LHCN-M2 (cell line): ENCODE measurements at regions not wholly inside any gene's neighbourhood (a gene's known extent, or its start where the extent isn't known, plus 50 kb on each side); places are given as distances from the start of the nearest gene placed in this dataset.

Experiments used
- DNase-seq: peaks from one replicate; pipeline ENCODE4 v3.0.0-alpha.2; 2012; ENCODE audit warnings: low read depth

DNA sequence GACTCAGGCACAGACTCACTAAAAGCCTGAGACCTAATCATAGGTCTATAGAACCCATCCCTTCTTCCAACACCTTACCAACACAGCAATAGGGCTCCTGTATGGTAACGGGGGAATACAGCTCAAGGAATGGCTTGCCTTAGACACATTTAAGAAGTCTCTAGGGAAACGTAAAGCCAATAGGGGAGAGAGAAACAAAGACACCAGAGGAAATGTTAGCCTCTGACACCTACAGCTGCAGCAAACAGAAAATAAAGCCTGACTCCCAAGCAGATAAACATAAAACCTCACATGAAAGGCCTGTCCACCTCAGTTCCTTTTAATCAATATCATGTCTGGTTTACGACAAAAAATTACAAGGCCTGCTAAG, 51.1 kb upstream of the NCOA1 start:
- no peak for DNase-seq

DNA sequence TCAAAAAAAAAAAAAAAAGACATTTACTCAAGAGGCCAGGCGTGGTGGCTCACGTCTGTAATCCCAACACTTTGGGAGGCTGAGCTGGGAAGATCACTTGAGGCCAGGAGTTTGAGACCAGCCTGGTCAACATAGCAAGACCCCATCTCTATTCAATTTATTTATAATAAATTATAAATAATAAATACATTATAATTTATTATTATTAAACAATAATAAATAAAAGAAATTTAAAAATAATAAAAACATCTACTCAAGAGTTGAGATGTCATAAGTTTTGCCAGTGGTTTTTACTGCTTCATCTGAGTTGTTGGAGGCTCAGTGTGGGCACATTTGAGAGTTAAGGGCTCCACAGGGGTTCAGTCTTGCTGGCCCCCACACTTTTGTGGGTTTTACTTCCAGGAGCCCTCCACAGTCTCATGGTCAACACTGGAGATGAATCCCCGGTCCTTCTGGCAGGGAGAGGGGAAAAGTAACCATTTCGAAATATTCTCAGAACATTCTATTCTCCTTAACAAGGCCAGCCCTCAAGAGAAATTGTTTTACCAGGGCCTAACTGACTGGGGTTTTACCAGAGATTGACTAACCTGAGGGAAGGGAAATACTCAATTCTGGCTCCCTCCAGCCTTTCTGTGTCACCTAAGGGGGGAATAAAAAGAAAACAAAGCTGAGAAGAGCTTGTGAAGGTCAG, 51.6 kb upstream of the NCOA1 start:
- DNase-seq: no peak

DNA sequence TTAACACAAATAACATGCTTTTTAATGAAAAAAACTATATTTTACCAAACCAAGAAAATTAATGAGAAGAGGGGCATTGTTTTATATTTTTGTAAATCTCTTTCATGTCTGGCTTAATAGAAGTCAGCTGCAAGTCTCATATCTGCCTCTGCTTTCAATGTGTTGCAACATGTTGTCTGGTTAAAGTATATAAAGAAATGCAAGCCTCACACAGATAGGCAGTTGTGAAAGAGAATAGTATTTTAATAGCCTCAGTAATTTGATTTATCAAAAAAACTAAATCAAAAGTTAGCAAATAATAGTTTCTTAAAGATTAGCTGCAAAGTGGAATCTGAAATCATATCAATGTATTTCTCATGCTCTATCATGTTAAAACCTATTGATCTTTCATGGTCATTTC, 52.9 kb upstream of the NCOA1 start:
- DNase-seq: no peak

DNA sequence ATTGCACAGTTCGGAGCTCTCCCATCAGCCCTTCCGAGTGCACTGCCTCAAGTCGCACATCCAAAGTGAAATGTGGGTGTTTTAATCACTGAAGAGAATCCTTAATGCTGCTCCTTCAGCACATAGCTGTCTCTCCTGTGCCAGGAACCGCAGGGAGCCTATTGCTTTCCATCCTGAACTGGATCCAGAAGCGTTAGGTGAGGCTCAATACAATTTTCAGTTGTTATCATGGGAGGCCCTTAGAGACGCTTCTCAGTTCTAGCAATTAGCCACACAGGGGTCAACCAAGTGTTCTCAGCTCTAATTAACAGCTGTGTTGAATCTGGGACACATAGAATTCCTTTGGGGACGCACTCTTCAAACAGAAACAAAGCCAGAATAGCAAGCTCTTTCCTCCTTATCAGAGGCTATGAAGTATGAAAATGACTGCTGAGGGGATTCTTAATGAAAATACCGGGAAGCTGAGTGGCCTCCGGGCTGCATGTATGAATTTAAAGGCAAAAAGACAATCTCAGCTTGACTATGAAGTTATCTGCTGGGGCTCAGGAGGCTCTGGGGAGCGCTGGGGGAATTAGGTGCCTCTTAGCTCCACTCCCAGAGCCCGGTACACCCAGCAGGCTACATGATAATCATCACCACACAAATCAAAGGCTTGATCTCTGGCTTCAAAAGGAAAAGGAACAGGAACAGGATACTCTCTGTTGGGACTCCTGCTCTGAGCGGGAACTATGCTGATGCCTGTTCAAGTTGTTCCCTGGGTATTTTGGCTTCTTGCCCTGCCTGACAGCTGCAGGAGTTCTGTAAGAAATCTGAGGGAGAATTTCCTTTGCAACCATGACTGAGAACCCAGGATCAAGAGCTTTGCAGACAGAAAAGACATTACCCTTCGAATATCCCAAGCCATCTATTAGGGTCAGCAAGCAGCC, 55.4 kb upstream of the NCOA1 start:
- peak; percentile 96 for DNase-seq

DNA sequence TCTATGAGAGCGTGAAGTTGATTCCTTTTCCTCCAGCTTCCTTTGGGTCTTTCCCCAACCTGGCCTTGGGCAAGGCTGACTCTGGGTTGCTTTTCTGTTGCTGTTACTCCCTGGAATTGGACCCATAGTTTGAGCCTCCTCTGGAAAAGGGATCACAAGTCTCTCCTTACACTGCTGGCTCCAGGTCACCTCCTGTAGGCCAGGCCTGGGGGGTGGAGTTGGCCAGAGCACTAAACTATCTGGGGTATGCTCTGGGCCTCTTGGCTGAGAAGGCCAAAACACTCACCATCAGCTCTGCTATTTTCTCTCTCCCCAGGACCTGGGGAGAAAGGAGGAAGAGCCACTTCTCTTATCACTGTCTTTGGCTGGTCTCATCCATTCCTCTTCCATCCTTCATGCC, 56.5 kb upstream of the NCOA1 start:
- no peak for DNase-seq

DNA sequence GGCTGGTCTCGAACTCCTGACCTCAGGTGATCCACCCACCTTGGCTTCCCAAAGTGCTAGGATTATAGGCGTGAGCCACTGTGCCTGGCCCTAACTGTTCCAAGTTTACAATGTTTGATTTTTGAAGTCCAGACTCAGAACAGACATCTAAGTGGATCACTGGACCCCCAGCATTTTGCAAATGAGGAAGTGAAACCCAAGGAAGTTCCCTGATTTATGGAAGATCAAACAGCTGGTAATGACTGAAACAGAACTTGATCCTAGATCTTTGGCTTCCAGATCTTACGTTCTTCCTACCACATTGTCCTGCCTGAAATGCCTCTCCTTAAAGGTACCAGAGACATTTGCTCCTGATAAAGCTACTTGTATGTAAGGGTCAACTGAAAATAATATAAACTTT, 58.3 kb upstream of the NCOA1 start:
- no peak for DNase-seq

DNA sequence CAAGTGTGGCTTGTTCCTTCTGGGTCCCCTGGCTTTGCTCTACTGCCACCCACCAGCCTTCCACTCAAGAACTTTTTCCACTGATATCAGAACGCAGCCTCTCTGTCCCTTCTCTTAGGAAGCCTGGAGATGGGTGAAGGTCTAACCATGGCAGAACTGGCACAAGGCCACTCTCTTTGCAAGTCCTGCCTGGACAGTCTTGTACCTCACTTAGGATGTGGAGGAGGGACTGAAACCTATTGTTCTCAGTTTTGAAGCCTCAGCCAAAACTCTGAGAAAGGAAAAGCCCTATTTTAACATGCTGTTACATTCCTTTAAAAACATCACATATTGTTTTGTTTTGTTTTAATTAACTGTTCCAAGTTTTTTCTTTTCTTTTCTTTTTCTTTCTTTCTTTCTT, 58.9 kb upstream of the NCOA1 start:
- DNase-seq: no peak

DNA sequence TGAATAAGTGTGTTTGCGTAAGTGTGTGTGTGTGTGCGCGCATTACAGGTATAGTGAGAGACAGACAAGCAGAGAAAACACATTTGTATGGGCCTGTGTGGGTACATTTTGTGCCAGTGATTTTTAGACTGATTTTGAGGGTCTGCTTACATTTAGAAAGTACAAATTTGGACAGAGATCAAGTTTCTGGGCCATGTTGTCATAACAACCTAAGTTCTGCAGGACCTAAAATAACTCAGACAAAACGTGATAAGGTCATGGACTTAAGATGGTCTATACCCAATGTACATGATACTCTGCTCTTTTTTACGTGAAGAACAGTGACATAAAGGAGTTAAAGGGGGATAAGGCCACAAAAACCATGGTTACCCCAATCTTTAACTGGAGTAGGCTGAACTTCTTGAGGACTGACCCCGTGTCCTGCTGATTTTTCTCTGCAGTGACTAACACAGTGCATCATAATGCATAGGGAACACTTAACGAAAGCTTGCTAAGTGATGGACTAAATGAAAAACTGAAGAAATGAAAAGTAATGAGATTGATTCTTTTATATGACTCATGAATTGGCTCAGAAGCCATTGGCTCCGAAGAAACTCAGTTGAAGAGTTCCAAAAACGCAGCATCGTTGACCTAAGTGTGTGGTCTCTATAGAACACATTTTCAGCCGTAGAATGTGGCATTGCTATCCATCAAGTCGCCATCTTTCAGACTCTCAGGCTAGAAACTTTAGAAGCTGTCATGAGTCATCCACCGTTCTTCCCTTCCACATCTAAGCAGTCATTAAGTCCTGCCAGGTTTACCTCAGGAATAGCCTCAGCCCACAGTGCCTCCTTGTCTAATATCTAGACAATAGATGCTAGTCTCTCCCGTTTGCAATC, 61.6 kb upstream of the NCOA1 start:
- no peak for DNase-seq

DNA sequence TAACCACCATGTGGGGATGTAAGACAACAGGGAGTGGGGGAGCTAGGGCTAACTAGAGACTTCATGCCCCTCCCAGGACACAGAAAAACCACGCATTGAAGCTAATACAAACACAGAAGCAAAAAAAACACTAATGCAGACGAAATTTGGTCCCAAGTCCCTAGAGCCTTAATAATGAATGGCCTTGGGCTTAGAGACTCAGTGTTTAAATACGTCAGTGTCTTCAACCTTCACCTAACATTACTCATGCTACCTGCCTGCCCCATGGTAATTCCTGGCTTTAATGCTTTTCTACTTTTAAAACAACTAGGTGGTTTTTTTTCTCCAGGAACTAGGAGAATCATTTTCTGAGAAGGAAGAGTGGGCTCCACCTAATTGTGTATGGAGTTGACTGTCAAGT, 64.1 kb upstream of the ITSN2 start:
- no peak for DNase-seq

DNA sequence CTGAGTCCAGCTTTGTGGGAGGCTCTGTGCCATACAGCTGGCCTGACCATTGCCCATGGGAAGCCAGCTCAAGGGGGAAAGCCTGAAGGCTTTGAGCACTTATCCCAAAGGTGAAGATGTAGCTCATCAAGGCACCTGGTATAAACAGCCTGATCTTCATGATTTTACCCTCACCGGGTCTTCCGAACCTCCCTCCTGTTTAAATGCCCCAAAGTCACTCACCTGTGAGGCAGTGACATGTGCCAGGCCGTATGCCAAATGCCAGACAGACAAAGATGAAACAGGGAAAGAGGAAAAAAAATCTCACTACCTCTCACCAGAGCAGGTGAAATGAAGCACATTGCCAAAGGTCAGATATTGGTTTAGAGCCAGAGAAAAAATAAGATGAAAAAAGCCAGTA, 62.8 kb upstream of the ITSN2 start:
- DNase-seq: no peak

DNA sequence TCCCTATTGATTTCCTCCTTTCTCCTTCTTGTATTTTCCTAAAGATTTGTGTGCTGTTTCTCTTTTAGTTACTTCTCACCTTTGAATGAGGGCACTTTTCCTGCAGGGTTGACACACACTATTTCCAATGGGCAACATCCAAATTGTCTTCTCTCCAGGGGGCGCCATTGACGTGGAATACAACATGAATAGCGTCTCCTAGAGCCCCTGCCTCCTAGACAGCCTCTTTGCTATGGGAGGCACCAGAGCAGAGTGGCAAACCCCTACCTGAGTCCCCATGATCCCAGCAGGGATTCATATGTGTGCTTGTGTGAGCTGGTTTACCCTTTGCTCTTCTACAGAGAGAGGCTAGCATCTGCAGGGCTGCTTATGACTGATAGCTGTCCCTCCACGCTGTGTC, 61.3 kb upstream of the ITSN2 start:
- DNase-seq: peak; percentile 56

DNA sequence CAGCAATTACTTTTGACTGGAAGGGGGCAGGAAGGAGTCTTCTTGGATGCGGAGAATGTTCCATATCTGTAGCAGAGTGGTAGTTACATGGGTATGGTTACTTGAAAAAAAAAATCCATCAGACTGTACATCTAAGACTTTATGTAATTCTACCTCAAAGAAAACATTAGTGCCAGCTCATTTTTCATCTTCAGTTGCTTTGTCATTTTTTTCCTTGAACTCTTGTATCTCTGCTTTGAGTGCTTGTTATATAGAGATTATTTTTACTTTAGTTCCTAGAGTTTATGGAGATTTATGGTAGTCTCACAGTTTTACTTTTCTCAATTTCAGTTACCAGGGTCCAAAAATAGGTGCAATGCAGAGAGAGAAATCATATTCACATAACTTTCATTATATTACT, 60.0 kb upstream of the ITSN2 start:
- DNase-seq: no peak

DNA sequence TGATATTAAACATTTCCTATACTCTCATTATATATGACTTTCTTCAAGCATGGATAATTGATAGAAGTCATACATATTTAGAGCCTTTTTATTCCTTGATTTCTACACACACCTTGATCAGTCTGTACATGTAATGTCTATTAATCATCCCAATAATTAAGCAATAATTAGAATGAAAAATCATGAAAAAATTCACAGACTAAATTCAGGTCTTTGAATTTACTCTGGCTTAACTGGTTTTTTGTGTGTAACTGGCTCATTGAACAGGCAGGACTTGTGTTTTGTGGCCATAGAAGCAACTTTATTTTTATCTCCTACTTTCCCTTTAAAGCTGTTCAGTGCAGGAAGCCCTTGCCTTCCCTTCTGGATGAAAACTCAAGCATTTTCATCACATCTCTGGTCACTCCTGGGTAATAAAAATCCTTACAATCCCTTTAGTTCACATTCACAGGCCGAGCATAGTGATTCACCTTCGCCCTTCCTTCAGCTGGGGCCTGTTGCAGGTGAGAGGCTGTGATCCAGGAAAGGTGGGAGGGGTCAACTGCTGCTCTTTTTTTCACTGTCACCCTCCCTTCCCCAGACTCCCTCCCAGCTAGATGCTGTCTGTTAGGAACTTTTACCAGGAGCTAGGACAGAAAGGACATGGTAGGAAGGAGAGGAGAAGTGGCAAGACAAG, 58.0 kb upstream of the ITSN2 start:
- no peak for DNase-seq

DNA sequence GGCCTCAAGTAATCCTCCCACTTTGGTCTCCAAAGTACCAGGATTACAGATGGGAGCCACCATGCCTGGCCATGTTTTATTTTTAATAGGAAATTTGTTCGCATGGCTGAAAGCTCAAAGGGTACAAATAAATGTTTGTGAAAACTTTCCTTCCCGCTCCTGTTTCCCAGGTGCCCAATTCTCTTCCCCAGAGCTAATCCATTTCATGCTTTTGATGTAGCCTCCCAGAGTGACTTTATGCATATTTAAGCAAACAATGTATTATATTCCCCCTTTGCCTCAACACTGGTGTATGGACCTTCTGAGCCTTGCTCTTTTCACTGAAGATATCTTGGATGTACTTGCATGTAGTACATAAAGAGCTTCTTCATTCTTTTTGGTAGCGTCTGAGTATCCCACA, 52.5 kb upstream of the ITSN2 start:
- no peak for DNase-seq

DNA sequence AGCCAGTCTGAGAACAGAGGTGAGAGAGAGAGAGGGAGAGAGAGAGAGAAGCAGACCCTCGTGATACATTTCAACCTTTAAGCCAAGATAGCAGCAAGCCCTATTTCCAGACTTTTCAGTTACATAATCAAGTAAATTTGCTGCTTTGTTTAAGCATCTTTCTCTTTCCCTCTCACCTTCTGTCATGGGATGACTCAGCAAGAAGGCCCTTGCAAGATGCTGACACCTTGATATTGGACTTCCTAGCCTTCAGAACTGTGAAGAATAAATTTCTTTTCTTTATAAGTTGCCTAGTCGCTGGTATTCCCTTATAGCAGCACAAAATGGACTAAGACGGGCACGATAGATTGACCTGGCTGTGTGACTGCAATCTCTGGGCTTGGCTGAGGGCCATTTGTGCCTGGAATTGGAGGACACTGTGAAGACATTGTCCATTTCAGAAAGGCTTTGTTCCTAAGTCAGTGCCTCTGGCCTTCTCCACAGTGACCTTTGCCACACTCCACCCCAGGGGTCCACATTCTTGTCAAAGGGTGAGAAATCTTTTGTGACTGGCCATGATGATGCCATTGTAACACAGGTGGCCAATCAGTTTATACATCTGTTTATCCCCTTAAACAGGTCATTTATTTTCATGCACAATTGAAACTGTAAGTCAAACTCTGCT, 51.3 kb upstream of the ITSN2 start:
- DNase-seq: no peak

DNA sequence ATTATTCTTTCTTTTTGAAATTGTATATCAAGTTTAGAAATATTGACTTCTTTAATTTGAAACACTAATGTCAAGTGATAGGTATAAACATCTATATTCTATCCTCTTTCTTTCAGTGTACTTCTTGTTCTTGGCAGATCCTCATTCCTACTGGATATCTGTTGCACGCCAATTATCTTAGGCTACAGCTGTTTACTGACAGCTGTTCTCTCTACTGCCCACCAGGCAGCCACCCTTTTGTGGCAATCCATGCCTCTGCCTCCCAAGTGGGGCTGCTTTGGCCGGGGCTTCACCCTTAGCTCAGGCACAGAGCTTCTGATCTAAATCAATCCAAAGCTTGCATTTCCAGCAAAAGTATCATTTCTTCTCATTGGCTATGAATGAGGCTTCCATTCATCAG, 50.6 kb upstream of the ITSN2 start:
- DNase-seq: peak; percentile 79

DNA sequence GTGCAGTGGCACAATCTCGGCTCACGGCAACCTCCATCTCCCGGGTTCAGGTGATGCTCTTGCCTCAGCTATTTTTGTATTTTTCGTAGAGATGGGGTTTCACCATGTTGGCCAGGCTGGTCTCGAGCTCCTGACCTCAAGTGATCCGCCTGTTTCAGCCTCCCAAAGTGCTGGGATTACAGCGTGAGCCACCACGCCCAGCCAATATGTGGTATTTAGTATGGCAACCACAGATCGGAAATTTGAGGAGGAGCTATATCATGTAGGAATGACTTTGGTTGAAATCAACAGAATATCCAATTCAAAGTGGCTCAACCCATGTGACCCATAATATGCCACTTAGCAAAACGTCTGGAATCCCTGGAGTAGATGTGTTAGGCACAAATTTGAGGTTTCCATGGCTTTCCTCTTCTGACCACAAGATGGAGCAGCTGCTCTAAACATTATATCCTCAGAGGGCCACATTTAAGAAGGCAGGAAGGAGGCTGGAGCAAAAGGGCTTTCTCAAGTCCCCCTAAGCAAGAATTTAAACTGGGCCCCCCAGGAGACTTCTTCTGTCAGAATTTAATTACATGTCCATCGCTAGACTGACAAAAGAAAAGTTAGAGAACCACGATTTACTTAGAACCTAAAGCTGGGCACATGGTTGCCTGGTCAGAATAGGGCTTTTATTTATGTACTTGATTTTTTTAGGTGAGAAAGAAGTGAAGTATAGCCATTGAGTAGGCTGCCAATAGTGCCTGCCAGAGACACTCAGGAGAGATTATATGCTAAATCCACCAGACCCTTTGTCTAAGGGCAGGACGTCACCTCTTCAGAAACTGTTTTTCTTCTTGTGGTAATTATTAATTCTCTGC, 49.6 kb upstream of the ITSN2 start:
- DNase-seq: peak; percentile 95
